ENCODE measurements at regions not wholly inside any gene's neighbourhood (a gene's known extent, or its start where the extent isn't known, plus 50 kb on each side); places are given as distances from the start of the nearest gene placed in this dataset.

GRCh38 chr2:145022666-145023333 is 502.9 kb upstream of the ZEB2 start:
- CTCF ChIA-PET: no interaction called here
- Histone ChIP-seq H3K4me1 (replicated peaks; ENCODE audit: insufficient read depth) (no peaks in the 10 kb centered on the region), H3K4me3 (no peak overlapping the region), H2AFZ (no peak overlapping the region; the same call in 1 of the 2 replicates), H3K4me2 (no peak overlapping the region), H3K9me3 (ENCODE audit: insufficient read depth, low read depth) (no peaks in the 10 kb centered on the region), H3F3A (ENCODE audit: insufficient read depth, low read depth) (no peaks in the 10 kb centered on the region), H3K36me3 (ENCODE audit: low read depth) (no peaks in the 10 kb centered on the region), H3K27me3 (ENCODE audit: insufficient read depth, low read depth) (no peaks in the 10 kb centered on the region), H3K9me2 (ENCODE audit: insufficient read depth) (no peaks in the 10 kb centered on the region), H3K27ac (no peak overlapping the region), H3K79me2 (ENCODE audit: low read depth) (no peaks in the 10 kb centered on the region), H4K20me1 (ENCODE audit: insufficient read depth) (no peaks in the 10 kb centered on the region)
- POLR2A ChIA-PET (ENCODE audit: unreplicated experiment): no interaction called here
- no TSS peak for BruUV-seq (replicated peaks)
- no peak for TF ChIP-seq EZH2 (IDR thresholded peaks at IDR 0.05; ENCODE audit: low read depth)
- no peak for DNase-seq
- intact Hi-C loops (cut with micrococcal nuclease; ENCODE audit: unreplicated experiment): no loop called here

- Histone ChIP-seq H4K20me1 (ENCODE audit: insufficient read depth) (no peaks in the 10 kb centered on the region), H3K9me2 (ENCODE audit: insufficient read depth) (no peaks in the 10 kb centered on the region), H3K36me3 (ENCODE audit: low read depth) (no peaks in the 10 kb centered on the region), H3K27ac (no peak overlapping the region), H3K79me2 (ENCODE audit: low read depth) (no peaks in the 10 kb centered on the region), H3K4me2 (no peak overlapping the region), H3K9me3 (ENCODE audit: insufficient read depth, low read depth) (no peaks in the 10 kb centered on the region), H3K4me1 (replicated peaks; ENCODE audit: insufficient read depth) (no peaks in the 10 kb centered on the region), H3K4me3 (no peak overlapping the region), H3K27me3 (ENCODE audit: insufficient read depth, low read depth) (no peaks in the 10 kb centered on the region), H2AFZ (no peak overlapping the region), H3F3A (ENCODE audit: insufficient read depth, low read depth) (no peaks in the 10 kb centered on the region)
- BruUV-seq (replicated peaks): no TSS peak
- ChIA-PET POLR2A (ENCODE audit: unreplicated experiment) (no interaction called here), CTCF (no interaction called here)
- TF ChIP-seq CTCF (conservative IDR thresholded peaks at IDR 0.05): no peak
- no peak for TF ChIP-seq EZH2 (IDR thresholded peaks at IDR 0.05; ENCODE audit: low read depth)
- no peak for DNase-seq
- intact Hi-C loops (cut with micrococcal nuclease; ENCODE audit: unreplicated experiment): no loop called here
These were observed 502.2 kb upstream of the ZEB2 start for GRCh38 chr2:145021962-145022665.

GRCh38 chr2:145020694-145021093 is 500.8 kb upstream of the ZEB2 start:
- H3K79me2 ChIP-seq (ENCODE audit: low read depth): no peaks in the 10 kb centered on the region
- TF ChIP-seq CTCF (conservative IDR thresholded peaks at IDR 0.05): no peak
- TF ChIP-seq EZH2 (IDR thresholded peaks at IDR 0.05; ENCODE audit: low read depth): no peak
- no TSS peak for BruUV-seq (replicated peaks)
- H3K36me3 ChIP-seq (ENCODE audit: low read depth): no peaks in the 10 kb centered on the region
- no peaks in the 10 kb centered on the region for H3K27me3 ChIP-seq (ENCODE audit: insufficient read depth, low read depth)
- intact Hi-C loops (cut with micrococcal nuclease; ENCODE audit: unreplicated experiment): no loop called here
- ChIA-PET POLR2A (ENCODE audit: unreplicated experiment) (no interaction called here), CTCF (no interaction called here)
- H2AFZ ChIP-seq: no peak overlapping the region
- H4K20me1 ChIP-seq (ENCODE audit: insufficient read depth): no peaks in the 10 kb centered on the region
- H3K4me1 ChIP-seq (replicated peaks; ENCODE audit: insufficient read depth): no peaks in the 10 kb centered on the region
- H3K4me2 ChIP-seq: no peak overlapping the region
- no peak overlapping the region for H3K27ac ChIP-seq
- H3K4me3 ChIP-seq: no peak overlapping the region
- H3K9me3 ChIP-seq (ENCODE audit: insufficient read depth, low read depth): no peaks in the 10 kb centered on the region
- DNase-seq: no peak
- no peaks in the 10 kb centered on the region for H3F3A ChIP-seq (ENCODE audit: insufficient read depth, low read depth)
- H3K9me2 ChIP-seq (ENCODE audit: insufficient read depth): no peaks in the 10 kb centered on the region
